ENCODE measurements at regions not wholly inside any gene's neighbourhood (a gene's known extent, or its start where the extent isn't known, plus 50 kb on each side); places are given as distances from the start of the nearest gene placed in this dataset.

DNA sequence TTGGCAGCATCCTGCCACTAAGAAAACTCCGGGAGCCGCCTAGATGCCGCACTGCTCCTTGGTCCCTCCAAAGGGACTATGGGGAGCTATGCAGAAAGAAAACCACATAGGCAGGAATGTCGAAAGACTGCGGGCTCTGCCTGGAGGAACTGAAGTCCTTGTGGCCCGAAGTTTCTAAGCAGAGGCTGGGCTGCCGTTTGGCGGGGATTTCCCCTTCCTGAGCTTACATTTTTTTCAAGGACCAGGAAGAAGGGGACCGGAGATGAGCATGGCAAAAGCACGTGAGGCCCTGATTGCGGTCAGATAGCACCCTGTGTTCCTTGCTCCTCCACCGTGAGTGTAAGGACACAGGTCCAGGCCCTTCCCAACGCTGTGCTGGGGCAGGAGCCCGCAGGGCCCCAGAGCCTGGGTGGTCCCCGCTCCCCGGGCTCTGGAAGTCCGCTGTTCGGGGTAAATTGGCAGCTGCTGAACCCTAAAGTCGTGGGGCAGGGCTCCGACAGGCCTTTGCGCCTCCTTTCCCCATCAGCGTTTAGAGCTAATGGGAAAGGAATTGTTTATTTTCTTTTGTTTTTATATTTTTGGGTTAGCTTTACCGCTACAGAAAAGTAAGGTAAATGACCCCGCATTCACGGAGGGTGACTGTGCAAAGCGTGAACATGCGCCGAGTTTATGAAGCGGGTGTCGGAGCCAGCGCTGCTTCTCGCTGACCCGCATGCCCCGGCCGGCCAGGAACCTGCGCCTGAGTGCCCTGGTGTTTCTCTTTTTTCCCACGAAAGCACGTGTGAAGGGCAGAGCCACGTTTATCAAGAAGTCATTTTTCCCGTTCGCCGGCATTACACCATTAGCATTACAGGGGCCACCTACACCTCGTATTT lies 356.5 kb upstream of the ZNF32 start:
- WGBS (ENCODE audit: missing lambda C conversion rate) = 47% methylated on average over 43 of the region's 43 CpGs
- H3K4me1 ChIP-seq = no peaks in the 10 kb centered on the region
- ATAC-seq = no peak
- no peaks in the 10 kb centered on the region for H3K9me3 ChIP-seq
- H3K27ac ChIP-seq = no peak overlapping the region
- DNase-seq (ENCODE audit: low read depth in 1 of 2, low spot score in 1 of 2) = no peak
- no peak overlapping the region for H3K4me2 ChIP-seq
- no peak for TF ChIP-seq E2F6 (IDR thresholded peaks at IDR 0.05; ENCODE audit: borderline replicate concordance, low read depth)
- TF ChIP-seq EP300 (IDR thresholded peaks at IDR 0.05) = no peak
- TF ChIP-seq PHF8 (IDR thresholded peaks at IDR 0.05; ENCODE audit: borderline replicate concordance, low read depth) = no peak
- no peak for TF ChIP-seq ZC3H11A (IDR thresholded peaks at IDR 0.05)
- no peak for TF ChIP-seq BHLHE40 (IDR thresholded peaks at IDR 0.05; ENCODE audit: low read depth, low read length)
- TF ChIP-seq CBX2 (IDR thresholded peaks at IDR 0.05; ENCODE audit: borderline replicate concordance, low read depth) = no peak
- no peak for FAIRE-seq
- CTCF ChIA-PET = no interaction called here
- no peak overlapping the region for H3K4me3 ChIP-seq
- POLR2A ChIA-PET = no interaction called here

GRCh38 chr10:43998021-43998809 lies 349.5 kb upstream of the ZNF32 start:
- H3K4me3 ChIP-seq = no peak overlapping the region
- ChIA-PET CTCF (interaction anchor here (1.1 kb wide), 1 partner anchor 45 kb away, joined by 3 read pairs; no protein-coding TSS in a partner anchor), POLR2A (no interaction called here)
- WGBS (ENCODE audit: missing lambda C conversion rate) = 19% methylated on average over 4 of the region's 4 CpGs
- no peak for ATAC-seq
- no peak overlapping the region for H3K27ac ChIP-seq
- no peak for TF ChIP-seq RNF2 (IDR thresholded peaks at IDR 0.05; ENCODE audit: borderline replicate concordance, low read depth)
- no peak for TF ChIP-seq BHLHE40 (IDR thresholded peaks at IDR 0.05; ENCODE audit: low read depth, low read length)
- TF ChIP-seq FOSB (CRISPR knock-in tag; IDR thresholded peaks at IDR 0.05) = no peak
- TF ChIP-seq CHD2 (IDR thresholded peaks at IDR 0.05; ENCODE audit: low read length, partially characterized antibody) = no peak
- TF ChIP-seq ZNF302 (CRISPR knock-in tag; IDR thresholded peaks at IDR 0.05) = no peak
- no peak for TF ChIP-seq NFE2L2 (conservative IDR thresholded peaks at IDR 0.05; ENCODE audit: low read length)
- no peak for TF ChIP-seq HOXB13 (CRISPR knock-in tag; IDR thresholded peaks at IDR 0.05; ENCODE audit: low read depth)
- no peak for TF ChIP-seq NPAS2 (CRISPR knock-in tag; IDR thresholded peaks at IDR 0.05; ENCODE audit: borderline replicate concordance)
- TF ChIP-seq, protein P1, sequence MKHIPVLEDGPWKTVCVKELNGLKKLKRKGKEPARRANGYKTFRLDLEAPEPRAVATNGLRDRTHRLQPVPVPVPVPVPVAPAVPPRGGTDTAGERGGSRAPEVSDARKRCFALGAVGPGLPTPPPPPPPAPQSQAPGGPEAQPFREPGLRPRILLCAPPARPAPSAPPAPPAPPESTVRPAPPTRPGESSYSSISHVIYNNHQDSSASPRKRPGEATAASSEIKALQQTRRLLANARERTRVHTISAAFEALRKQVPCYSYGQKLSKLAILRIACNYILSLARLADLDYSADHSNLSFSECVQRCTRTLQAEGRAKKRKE (CRISPR knock-in tag; IDR thresholded peaks at IDR 0.05; ENCODE audit: low read depth) = no peak
- no peak for TF ChIP-seq GATA3 (IDR thresholded peaks at IDR 0.05; ENCODE audit: borderline replicate concordance)
- no peak for TF ChIP-seq TP53 (CRISPR knock-in tag; IDR thresholded peaks at IDR 0.05)
- DNase-seq (ENCODE audit: low read depth in 1 of 2, low spot score in 1 of 2) = no peak
- no peak overlapping the region for H3K4me2 ChIP-seq
- no peaks in the 10 kb centered on the region for H3K9me3 ChIP-seq
- no peak for FAIRE-seq
- no peaks in the 10 kb centered on the region for H3K4me1 ChIP-seq

DNA sequence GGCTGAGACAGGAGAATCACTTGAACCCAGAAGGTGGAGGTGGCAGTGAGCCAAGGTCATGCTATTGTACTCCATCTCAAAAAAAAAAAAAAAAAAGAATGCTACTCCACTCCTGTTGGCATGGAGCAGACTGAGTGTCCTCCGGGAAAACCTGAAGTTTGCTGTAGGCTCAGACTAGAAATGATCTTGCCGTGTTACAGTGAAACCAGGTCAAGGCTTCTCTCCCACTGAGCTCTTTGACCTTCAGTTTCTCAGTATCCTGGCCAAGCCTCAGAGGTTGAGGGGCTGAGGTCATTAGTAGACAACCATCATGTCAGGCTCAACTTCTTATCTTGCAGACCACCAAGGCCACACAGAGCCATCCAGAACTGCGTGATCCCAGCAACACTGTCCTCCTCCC lies 348.6 kb upstream of the ZNF32 start:
- ATAC-seq (no peak), FAIRE-seq (no peak), DNase-seq (ENCODE audit: low read depth in 1 of 2, low spot score in 1 of 2) (no peak)
- POLR2A ChIA-PET = no interaction called here
- CTCF ChIA-PET = no interaction called here
- Histone ChIP-seq H3K4me1 (no peaks in the 10 kb centered on the region), H3K27ac (no peak overlapping the region), H3K4me3 (no peak overlapping the region), H3K9me3 (no peaks in the 10 kb centered on the region), H3K4me2 (no peak overlapping the region)
- WGBS (ENCODE audit: missing lambda C conversion rate) = 16% methylated on average over 3 of the region's 3 CpGs
- TF ChIP-seq MAFK (IDR thresholded peaks at IDR 0.05; ENCODE audit: partially characterized antibody) = no peak
- no peak for TF ChIP-seq KDM1A (IDR thresholded peaks at IDR 0.05; ENCODE audit: low read depth)
